ENCODE measurements at regions not wholly inside any gene's neighbourhood (a gene's known extent, or its start where the extent isn't known, plus 50 kb on each side); places are given as distances from the start of the nearest gene placed in this dataset.

DNA sequence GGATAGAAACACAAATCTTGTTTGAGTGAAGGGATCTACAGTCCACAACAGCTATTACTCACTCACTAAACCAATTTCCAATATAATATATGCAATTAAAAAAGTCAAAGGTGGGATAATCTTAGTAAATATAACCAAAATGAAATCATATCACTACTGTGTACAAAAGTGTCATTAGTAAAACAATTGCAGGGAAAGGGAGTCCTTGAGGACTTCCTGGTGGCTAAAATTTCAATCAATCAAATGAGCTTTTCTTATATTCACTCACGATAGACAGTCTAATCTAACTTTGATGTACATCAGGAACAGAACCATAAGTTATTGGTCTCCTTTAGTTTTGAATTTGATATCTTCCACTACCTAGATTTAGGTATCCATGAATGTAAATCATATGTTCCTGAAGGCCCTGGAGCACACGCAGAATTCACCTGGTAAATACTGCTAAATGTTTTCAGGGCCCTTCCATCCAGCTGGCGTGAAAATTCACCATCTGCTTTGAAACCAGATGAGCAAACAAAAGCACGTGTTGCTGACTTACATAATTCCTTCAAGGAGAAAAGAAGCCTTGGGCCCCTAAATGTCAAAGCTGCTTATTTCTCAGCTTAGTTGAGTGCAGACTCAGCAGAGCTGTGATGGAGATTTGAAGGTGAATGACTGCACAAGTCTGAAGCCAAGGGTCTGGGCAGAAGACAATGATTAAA is 159.3 kb upstream of the TMEM196 start:
- TF ChIP-seq, protein P1, sequence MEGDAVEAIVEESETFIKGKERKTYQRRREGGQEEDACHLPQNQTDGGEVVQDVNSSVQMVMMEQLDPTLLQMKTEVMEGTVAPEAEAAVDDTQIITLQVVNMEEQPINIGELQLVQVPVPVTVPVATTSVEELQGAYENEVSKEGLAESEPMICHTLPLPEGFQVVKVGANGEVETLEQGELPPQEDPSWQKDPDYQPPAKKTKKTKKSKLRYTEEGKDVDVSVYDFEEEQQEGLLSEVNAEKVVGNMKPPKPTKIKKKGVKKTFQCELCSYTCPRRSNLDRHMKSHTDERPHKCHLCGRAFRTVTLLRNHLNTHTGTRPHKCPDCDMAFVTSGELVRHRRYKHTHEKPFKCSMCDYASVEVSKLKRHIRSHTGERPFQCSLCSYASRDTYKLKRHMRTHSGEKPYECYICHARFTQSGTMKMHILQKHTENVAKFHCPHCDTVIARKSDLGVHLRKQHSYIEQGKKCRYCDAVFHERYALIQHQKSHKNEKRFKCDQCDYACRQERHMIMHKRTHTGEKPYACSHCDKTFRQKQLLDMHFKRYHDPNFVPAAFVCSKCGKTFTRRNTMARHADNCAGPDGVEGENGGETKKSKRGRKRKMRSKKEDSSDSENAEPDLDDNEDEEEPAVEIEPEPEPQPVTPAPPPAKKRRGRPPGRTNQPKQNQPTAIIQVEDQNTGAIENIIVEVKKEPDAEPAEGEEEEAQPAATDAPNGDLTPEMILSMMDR (IDR thresholded peaks at IDR 0.05; ENCODE audit: control extremely low read depth in 1 of 3, insufficient read depth in 1 of 3, low read depth in 1 of 3, low read length in 3 of 3): no peak
- no peak for TF ChIP-seq POLR2A (IDR thresholded peaks at IDR 0.05; ENCODE audit: control extremely low read depth in 1 of 2, low read depth in 2 of 2, low read length in 2 of 2)
- no peak for TF ChIP-seq CHD1 (IDR thresholded peaks at IDR 0.05; ENCODE audit: low read depth, low read length)
- TF ChIP-seq EP300 (IDR thresholded peaks at IDR 0.05; ENCODE audit: borderline replicate concordance in 1 of 2, low read depth in 2 of 2, low read length in 2 of 2): no peak
- no peak for TF ChIP-seq TBP (IDR thresholded peaks at IDR 0.05; ENCODE audit: low read depth, low read length)
- TF ChIP-seq NRF1 (IDR thresholded peaks at IDR 0.05; ENCODE audit: low read depth, low read length): no peak
- TF ChIP-seq YY1 (IDR thresholded peaks at IDR 0.05; ENCODE audit: low read depth, low read length): no peak

Measured in H1 (cell line).